ENCODE measurements at regions not wholly inside any gene's neighbourhood (a gene's known extent, or its start where the extent isn't known, plus 50 kb on each side); places are given as distances from the start of the nearest gene placed in this dataset.

- DNase-seq = no peak
- no peaks in the 10 kb centered on the region for H3K27me3 ChIP-seq (replicated peaks; ENCODE audit: control insufficient read depth, insufficient read depth, low read length, poor library complexity, severe bottlenecking)
- H3K4me3 ChIP-seq (ENCODE audit: insufficient read depth, low read depth, low read length, poor library complexity, severe bottlenecking) = no peak overlapping the region
- no peaks in the 10 kb centered on the region for H3K36me3 ChIP-seq (ENCODE audit: control insufficient read depth, insufficient read depth, low read length)
- no peak overlapping the region for H3K27ac ChIP-seq (ENCODE audit: insufficient read depth, low read length, poor library complexity, severe bottlenecking)
- H3K4me1 ChIP-seq (ENCODE audit: control insufficient read depth, insufficient read depth, low read length, poor library complexity, severe bottlenecking) = no peaks in the 10 kb centered on the region
- no peaks in the 10 kb centered on the region for H3K9me3 ChIP-seq (ENCODE audit: control insufficient read depth, low read length)
Measured at GRCh38 chr6:140437619-140438345, 1063.3 kb upstream of the CITED2 start.

GRCh38 chr6:140436023-140436811, 1061.8 kb upstream of the CITED2 start:
- no peak for DNase-seq
- no peaks in the 10 kb centered on the region for H3K36me3 ChIP-seq (ENCODE audit: control insufficient read depth, insufficient read depth, low read length)

GRCh38 chr6:140434761-140435160, 1060.3 kb upstream of the CITED2 start:
- Histone ChIP-seq H3K36me3 (ENCODE audit: control insufficient read depth, insufficient read depth, low read length) (no peaks in the 10 kb centered on the region), H3K9me3 (ENCODE audit: control insufficient read depth, low read length) (no peaks in the 10 kb centered on the region), H3K27me3 (replicated peaks; ENCODE audit: control insufficient read depth, insufficient read depth, low read length, poor library complexity, severe bottlenecking) (no peaks in the 10 kb centered on the region), H3K4me3 (ENCODE audit: insufficient read depth, low read depth, low read length, poor library complexity, severe bottlenecking) (no peak overlapping the region), H3K27ac (ENCODE audit: insufficient read depth, low read length, poor library complexity, severe bottlenecking) (no peak overlapping the region), H3K4me1 (ENCODE audit: control insufficient read depth, insufficient read depth, low read length, poor library complexity, severe bottlenecking) (no peaks in the 10 kb centered on the region)
- DNase-seq = no peak

More at GRCh38 chr6:140436023-140436811, 1061.8 kb upstream of the CITED2 start:
- Histone ChIP-seq H3K27me3 (replicated peaks; ENCODE audit: control insufficient read depth, insufficient read depth, low read length, poor library complexity, severe bottlenecking) (no peaks in the 10 kb centered on the region), H3K27ac (ENCODE audit: insufficient read depth, low read length, poor library complexity, severe bottlenecking) (no peak overlapping the region), H3K4me1 (ENCODE audit: control insufficient read depth, insufficient read depth, low read length, poor library complexity, severe bottlenecking) (no peaks in the 10 kb centered on the region), H3K9me3 (ENCODE audit: control insufficient read depth, low read length) (no peaks in the 10 kb centered on the region), H3K4me3 (ENCODE audit: insufficient read depth, low read depth, low read length, poor library complexity, severe bottlenecking) (no peak overlapping the region)

- Histone ChIP-seq H3K36me3 (ENCODE audit: control insufficient read depth, insufficient read depth, low read length) (no peaks in the 10 kb centered on the region), H3K27me3 (replicated peaks; ENCODE audit: control insufficient read depth, insufficient read depth, low read length, poor library complexity, severe bottlenecking) (no peaks in the 10 kb centered on the region), H3K9me3 (ENCODE audit: control insufficient read depth, low read length) (no peaks in the 10 kb centered on the region), H3K4me1 (ENCODE audit: control insufficient read depth, insufficient read depth, low read length, poor library complexity, severe bottlenecking) (no peaks in the 10 kb centered on the region), H3K27ac (ENCODE audit: insufficient read depth, low read length, poor library complexity, severe bottlenecking) (no peak overlapping the region), H3K4me3 (ENCODE audit: insufficient read depth, low read depth, low read length, poor library complexity, severe bottlenecking) (no peak overlapping the region)
- no peak for DNase-seq
Measured at GRCh38 chr6:140433072-140433471, 1058.6 kb upstream of the CITED2 start.

GRCh38 chr6:140427842-140428241, 1053.4 kb upstream of the CITED2 start:
- no peak overlapping the region for H3K27ac ChIP-seq (ENCODE audit: insufficient read depth, low read length, poor library complexity, severe bottlenecking)
- H3K4me1 ChIP-seq (ENCODE audit: control insufficient read depth, insufficient read depth, low read length, poor library complexity, severe bottlenecking) = no peaks in the 10 kb centered on the region
- H3K27me3 ChIP-seq (replicated peaks; ENCODE audit: control insufficient read depth, insufficient read depth, low read length, poor library complexity, severe bottlenecking) = no peaks in the 10 kb centered on the region
- no peaks in the 10 kb centered on the region for H3K9me3 ChIP-seq (ENCODE audit: control insufficient read depth, low read length)
- H3K36me3 ChIP-seq (ENCODE audit: control insufficient read depth, insufficient read depth, low read length) = no peaks in the 10 kb centered on the region
- H3K4me3 ChIP-seq (ENCODE audit: insufficient read depth, low read depth, low read length, poor library complexity, severe bottlenecking) = no peak overlapping the region
- no peak for DNase-seq

GRCh38 chr6:140414966-140415620, 1040.6 kb upstream of the CITED2 start:
- Histone ChIP-seq H3K9me3 (ENCODE audit: control insufficient read depth, low read length) (peaks cover 6% of the 10 kb centered on the region), H3K4me3 (ENCODE audit: insufficient read depth, low read depth, low read length, poor library complexity, severe bottlenecking) (no peak overlapping the region), H3K4me1 (ENCODE audit: control insufficient read depth, insufficient read depth, low read length, poor library complexity, severe bottlenecking) (no peaks in the 10 kb centered on the region), H3K36me3 (ENCODE audit: control insufficient read depth, insufficient read depth, low read length) (no peaks in the 10 kb centered on the region), H3K27ac (ENCODE audit: insufficient read depth, low read length, poor library complexity, severe bottlenecking) (no peak overlapping the region), H3K27me3 (replicated peaks; ENCODE audit: control insufficient read depth, insufficient read depth, low read length, poor library complexity, severe bottlenecking) (no peaks in the 10 kb centered on the region)
- DNase-seq = no peak

GRCh38 chr6:140403020-140403419, 1028.6 kb upstream of the CITED2 start:
- Histone ChIP-seq H3K27ac (ENCODE audit: insufficient read depth, low read length, poor library complexity, severe bottlenecking) (no peak overlapping the region), H3K4me3 (ENCODE audit: insufficient read depth, low read depth, low read length, poor library complexity, severe bottlenecking) (no peak overlapping the region)
- no peak for DNase-seq

GRCh38 chr6:140401761-140402160, 1027.3 kb upstream of the CITED2 start:
- no peak overlapping the region for H3K4me3 ChIP-seq (ENCODE audit: insufficient read depth, low read depth, low read length, poor library complexity, severe bottlenecking)
- H3K9me3 ChIP-seq (ENCODE audit: control insufficient read depth, low read length) = no peaks in the 10 kb centered on the region
- H3K4me1 ChIP-seq (ENCODE audit: control insufficient read depth, insufficient read depth, low read length, poor library complexity, severe bottlenecking) = no peaks in the 10 kb centered on the region
- DNase-seq = no peak
- H3K27ac ChIP-seq (ENCODE audit: insufficient read depth, low read length, poor library complexity, severe bottlenecking) = no peak overlapping the region
- H3K36me3 ChIP-seq (ENCODE audit: control insufficient read depth, insufficient read depth, low read length) = no peaks in the 10 kb centered on the region
- no peaks in the 10 kb centered on the region for H3K27me3 ChIP-seq (replicated peaks; ENCODE audit: control insufficient read depth, insufficient read depth, low read length, poor library complexity, severe bottlenecking)

More at GRCh38 chr6:140403020-140403419, 1028.6 kb upstream of the CITED2 start:
- Histone ChIP-seq H3K36me3 (ENCODE audit: control insufficient read depth, insufficient read depth, low read length) (no peaks in the 10 kb centered on the region), H3K9me3 (ENCODE audit: control insufficient read depth, low read length) (no peaks in the 10 kb centered on the region), H3K4me1 (ENCODE audit: control insufficient read depth, insufficient read depth, low read length, poor library complexity, severe bottlenecking) (no peaks in the 10 kb centered on the region), H3K27me3 (replicated peaks; ENCODE audit: control insufficient read depth, insufficient read depth, low read length, poor library complexity, severe bottlenecking) (no peaks in the 10 kb centered on the region)

GRCh38 chr6:140398076-140398475, 1023.6 kb upstream of the CITED2 start:
- H3K27ac ChIP-seq (ENCODE audit: insufficient read depth, low read length, poor library complexity, severe bottlenecking) = no peak overlapping the region
- H3K9me3 ChIP-seq (ENCODE audit: control insufficient read depth, low read length) = no peaks in the 10 kb centered on the region
- no peaks in the 10 kb centered on the region for H3K27me3 ChIP-seq (replicated peaks; ENCODE audit: control insufficient read depth, insufficient read depth, low read length, poor library complexity, severe bottlenecking)
- H3K4me1 ChIP-seq (ENCODE audit: control insufficient read depth, insufficient read depth, low read length, poor library complexity, severe bottlenecking) = no peaks in the 10 kb centered on the region
- H3K4me3 ChIP-seq (ENCODE audit: insufficient read depth, low read depth, low read length, poor library complexity, severe bottlenecking) = no peak overlapping the region
- no peak for DNase-seq
- H3K36me3 ChIP-seq (ENCODE audit: control insufficient read depth, insufficient read depth, low read length) = no peaks in the 10 kb centered on the region

GRCh38 chr6:140397106-140397505, 1022.7 kb upstream of the CITED2 start:
- Histone ChIP-seq H3K27ac (ENCODE audit: insufficient read depth, low read length, poor library complexity, severe bottlenecking) (no peak overlapping the region), H3K36me3 (ENCODE audit: control insufficient read depth, insufficient read depth, low read length) (no peaks in the 10 kb centered on the region), H3K4me3 (ENCODE audit: insufficient read depth, low read depth, low read length, poor library complexity, severe bottlenecking) (no peak overlapping the region), H3K27me3 (replicated peaks; ENCODE audit: control insufficient read depth, insufficient read depth, low read length, poor library complexity, severe bottlenecking) (no peaks in the 10 kb centered on the region), H3K4me1 (ENCODE audit: control insufficient read depth, insufficient read depth, low read length, poor library complexity, severe bottlenecking) (no peaks in the 10 kb centered on the region), H3K9me3 (ENCODE audit: control insufficient read depth, low read length) (no peaks in the 10 kb centered on the region)
- no peak for DNase-seq

Measured in effector memory CD4-positive, alpha-beta T cell (primary cell).